Mucosa of gallbladder (tissue), 1 donor: ENCODE measurements at regions not wholly inside any gene's neighbourhood (a gene's known extent, or its start where the extent isn't known, plus 50 kb on each side); places are given as distances from the start of the nearest gene placed in this dataset.

Experiments
- DNase-seq: peaks from one replicate; pipeline ENCODE4 v3.0.0-alpha.2; 2020; ENCODE audit warnings: low spot score
- donor health status: DM: no; HTN: no; CAD: no.

DNA sequence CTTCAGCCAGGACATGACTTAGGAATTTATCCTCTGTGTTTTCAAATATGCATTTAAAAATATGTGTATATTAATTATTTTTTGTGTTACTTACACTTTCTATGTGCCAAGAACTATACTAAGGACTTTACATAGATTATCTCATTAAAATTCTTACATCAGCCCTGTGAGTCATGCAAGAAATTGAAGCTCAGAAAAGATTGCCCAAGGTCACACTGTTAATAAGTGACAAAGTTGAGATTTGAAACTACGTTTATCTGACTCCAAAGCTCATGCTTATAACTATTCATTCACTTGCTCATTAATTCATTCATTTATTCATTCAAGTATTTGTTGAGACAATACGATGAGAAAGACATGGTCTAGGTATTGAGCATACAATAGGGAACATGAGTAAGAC, 62.9 kb upstream of the CHRDL1 start:
- no peak for DNase-seq

DNA sequence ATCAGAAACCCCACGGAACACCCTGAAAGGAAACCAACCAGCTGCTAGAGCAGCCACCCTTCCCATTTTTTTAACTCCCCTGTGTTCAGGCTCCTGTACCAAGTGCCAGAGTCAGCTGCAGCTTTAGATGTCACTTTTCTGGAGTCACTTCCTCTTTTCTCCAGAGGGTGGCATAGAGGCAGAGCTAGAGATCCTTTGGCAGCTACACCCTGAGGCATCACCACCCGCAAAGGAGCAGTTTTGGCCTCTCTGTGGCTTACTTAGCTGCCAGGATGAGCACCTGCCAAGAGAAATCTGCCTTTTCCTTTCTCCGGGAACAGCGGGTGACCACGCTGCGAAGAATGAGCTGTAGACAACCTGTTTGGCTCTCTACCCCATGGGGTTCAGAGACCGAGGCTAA, 58.0 kb upstream of the CHRDL1 start:
- DNase-seq, result peak; percentile 10

GRCh38 chrX:110852180-110852579, 56.6 kb upstream of the CHRDL1 start:
- no peak for DNase-seq

- peak; percentile 11 for DNase-seq
Observed at GRCh38 chrX:110851780-110852179, 56.2 kb upstream of the CHRDL1 start.

- peak; percentile 29 for DNase-seq
Observed at GRCh38 chrX:110847334-110847733, 51.7 kb upstream of the CHRDL1 start.

GRCh38 chrX:110846071-110846470, 50.5 kb upstream of the CHRDL1 start:
- DNase-seq, result no peak
